NCI-H1930 (cell line): ENCODE measurements at regions not wholly inside any gene's neighbourhood (a gene's known extent, or its start where the extent isn't known, plus 50 kb on each side); places are given as distances from the start of the nearest gene placed in this dataset.

Experiments
- DNase-seq, 2 experiments: peaks; one replicate each; lab custom pipeline; 2025; lab: John Stamatoyannopoulos, UW

DNA sequence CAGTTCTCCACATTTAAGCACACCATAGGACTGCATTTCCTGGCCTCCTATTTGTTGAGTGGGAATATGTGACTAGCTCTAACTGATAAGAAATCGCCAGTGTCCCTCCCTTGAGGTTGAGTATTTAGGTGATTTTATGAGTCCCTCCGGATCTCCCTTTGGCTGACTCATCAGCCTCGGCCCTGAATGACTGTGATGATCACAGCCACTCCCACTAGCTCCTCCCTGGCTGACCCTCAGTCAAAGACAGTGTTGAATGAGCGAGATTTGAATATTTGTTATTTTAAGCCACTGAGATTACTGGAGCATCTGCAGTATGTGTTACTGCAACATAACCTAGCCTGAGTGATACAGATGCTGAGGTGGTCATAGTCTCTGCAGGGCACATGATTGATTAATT lies 515.3 kb downstream of the EPHB1 start:
- DNase-seq: no peak

DNA sequence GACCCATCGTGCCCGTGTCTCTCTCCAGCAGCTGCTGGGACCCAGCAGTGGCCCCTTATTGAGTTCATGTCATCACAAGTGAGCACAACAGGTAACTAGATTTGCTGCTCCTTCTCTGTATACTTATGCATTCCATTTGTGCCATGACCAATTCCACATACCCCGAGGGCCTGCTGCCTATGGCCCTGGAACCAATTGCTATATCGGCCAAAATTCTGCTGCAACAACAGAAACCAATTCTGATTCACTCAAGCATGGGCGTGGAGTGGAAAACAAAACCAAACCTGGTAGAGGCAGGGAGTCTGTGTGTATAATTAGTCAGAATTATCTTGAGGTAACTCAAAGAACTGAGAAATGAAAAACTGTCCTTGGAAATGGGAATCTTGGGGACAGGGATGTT lies 516.6 kb downstream of the EPHB1 start:
- DNase-seq: no peak

DNA sequence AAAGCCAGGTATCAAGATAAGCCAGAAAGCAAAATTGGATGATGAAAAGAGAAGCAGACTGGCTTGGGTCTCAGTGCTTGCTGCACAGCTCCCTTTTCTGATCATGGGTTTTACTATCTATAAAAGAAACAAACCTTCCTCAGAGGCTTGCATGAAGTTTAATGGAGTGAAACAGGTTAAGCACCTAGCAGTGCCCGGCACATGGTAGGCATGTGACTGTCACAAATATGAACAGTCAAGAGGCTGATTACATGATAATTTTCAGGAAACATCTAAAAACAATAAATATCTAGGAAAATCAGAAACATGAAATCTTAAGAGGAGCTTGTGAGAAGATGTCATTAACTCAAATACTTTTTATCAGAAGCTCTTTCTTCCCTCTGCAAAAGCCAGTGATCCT lies 519.2 kb downstream of the EPHB1 start:
- no peak for DNase-seq

DNA sequence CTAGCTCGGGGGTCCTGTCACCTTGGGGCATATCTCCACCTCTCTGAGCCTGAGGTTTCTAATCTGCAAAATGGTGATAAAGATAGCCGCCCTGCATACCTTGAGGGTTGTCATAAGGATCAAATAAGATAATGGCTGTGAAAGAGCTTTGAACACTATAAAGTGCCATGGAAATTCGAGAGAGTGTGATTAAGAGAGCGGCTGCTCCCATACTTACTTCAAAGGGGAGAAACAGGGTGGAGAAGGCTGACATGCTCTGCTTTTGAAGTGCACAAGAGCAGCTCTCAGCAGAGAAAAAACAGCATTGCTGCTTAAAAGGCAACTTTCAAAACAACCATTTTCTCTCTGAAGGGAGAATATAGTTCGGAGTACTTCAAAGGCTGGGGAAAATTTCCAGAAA lies 529.2 kb downstream of the EPHB1 start:
- no peak for DNase-seq

DNA sequence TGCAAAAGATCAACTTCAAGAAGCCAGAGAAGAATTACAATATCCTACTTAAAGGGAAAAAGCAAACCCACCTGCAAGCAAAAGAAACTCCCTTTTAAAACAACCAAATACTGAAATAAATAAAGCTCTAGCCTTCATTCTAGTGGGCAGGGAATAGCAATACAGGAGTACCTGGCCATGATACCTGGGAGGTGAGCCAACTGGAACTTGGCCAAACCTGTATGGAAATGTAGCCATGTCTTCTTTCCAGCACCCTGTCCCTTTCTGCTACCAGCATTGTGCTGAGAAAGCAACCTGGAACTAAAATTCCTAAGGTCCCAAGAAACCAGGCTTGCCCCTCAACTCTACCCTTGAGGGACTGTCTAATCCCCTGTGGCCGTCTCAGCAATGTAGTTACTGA lies 530.0 kb downstream of the EPHB1 start:
- no peak for DNase-seq

DNA sequence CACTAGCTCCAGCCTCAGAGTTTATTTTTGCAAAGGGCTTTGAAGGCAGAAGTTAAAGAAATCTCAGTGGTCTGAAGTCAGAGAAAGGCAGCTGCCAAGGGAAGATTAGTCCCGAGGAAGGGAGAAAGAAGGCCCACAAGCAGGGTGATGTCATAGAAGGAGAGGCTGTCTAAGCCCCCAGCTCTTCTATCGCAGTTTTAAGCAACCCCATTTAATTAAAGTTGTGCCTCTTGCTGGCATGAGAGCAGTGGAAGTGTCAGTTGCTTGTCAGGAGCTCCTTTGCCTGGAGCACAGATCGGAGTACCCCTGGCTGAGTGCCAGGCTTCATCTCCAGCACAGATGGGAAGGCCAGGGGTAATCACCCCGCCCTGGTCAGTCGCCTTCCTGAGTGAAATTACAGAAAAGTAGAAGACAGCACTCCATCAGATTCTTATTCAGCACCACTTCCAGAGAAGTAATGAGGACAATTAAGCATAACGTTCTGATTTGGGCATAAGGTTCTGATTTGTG lies 530.7 kb downstream of the EPHB1 start:
- DNase-seq: no peak

DNA sequence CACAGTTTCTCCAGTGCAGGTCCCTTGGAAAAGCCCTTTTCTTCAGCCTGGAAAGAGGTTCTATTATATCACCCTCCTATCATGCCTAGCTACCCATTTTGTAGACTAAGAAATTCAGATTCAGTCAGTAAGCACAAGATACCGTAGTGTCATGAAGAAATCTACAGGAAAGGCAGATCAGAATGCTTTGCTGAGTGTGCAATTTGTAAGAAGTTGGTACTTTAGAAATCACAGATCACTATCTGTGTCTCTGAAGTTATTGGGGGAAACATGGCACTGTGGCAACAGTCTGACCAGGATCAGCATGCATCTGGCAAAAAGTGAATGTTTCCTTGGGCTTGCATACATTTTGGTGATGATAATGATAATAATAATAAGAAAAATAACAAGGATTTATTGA lies 531.8 kb downstream of the EPHB1 start:
- no peak for DNase-seq

DNA sequence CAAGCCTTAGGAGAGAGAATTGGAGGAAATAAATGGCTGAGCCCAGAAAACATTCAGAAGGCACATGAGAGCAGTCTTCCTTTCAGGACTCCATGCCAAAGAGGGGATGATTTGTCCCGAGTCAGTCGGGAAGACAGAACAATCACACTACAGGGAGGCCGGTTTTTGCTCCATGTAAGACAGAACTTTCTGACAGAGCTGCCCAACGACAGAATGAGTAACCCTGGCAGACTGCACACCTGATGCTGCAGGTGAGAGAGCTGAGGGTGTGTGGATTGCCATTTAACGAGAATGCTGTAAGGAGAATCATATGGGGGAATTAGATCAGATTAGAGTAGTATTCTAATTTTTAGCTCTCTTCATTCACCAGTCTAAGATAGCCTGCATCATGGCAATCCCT lies 533.0 kb downstream of the EPHB1 start:
- DNase-seq: no peak

DNA sequence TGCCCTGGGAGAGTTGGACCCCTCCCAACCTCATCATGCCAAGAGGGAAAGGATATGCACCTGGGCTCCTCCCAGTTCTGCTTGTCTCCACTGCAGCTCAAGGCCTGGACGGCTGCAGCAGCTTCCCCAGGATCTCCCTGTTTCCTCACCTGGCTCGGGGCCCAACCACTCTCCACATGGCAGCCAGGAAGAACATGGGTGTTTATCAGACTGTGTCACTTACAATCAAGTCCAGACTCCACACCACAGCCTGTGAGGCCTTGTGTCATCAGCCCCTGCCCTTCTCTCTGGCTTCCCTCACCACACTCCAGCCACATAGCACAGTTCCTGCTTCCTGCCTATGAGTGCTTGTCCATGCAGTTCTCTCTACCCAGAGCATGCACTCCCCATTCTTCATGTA lies 534.4 kb downstream of the EPHB1 start:
- DNase-seq: no peak

DNA sequence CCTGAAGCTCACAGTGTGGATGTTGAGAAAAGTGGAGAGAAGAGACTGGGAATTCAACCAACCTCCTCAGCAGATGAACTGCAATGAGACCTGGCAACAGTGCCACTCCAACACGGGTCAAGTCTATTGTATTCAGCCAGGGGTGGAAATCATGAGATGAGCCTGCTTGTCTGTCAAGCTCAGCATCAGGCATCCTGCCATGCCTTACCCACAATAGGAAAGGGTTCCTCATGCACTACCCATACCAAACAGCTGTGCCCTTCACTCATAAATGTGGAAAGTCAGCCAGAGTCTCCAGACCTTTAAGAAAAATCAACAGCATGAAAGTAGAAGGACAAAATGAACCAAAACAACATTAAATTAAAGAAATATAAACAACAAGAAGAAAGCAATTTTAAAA lies 542.1 kb downstream of the EPHB1 start:
- DNase-seq: no peak

DNA sequence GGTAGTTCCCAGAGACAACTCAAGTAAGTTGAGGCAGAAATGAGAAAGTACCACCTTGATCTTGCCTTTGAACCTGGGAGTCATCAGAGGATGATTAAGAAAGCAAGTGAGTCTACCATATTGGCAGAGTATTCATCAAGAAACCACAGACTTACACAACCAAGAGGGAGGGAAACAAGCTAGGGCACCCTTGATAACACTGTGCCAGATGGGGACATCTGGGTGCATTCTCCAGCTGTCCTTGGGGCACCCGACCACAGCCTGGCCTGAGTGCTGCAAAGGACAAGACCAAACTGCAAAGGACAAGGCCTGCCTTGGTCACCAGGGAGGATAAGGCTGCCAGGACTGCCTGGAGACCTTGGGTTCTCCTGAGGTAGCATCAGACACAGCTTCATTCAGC lies 553.6 kb downstream of the EPHB1 start:
- no peak for DNase-seq

DNA sequence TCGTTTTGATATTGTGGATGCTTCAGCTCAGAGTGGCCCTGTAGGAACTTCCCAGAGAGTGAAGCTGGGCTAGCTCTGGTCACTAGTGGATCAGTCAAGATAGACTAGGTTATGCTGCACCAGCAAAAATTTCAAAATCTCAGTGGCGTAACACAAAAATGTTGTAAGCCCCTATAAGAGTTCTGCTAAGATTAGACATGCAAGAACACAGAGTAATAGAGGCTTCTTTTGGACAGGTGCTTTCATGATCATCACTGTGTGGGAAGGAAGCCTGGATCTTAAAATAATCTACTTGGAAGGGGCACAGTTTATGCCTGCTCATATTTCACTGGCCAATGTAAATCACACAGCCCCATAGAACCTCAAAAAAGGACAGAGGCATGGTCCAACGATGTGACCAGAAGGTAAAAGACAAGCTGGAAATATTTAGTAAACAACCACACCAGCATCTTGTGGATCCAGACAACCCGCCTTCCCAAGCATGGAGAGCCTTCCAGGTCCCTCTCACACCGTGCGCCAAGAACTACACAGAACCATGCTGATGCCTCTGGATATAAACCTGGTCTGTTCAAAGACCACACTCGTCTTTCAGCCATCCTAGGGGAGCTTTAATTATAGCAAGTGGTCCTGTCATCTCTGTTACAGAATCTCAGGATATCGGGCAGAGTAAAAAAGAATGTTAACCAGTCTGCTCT lies 554.3 kb downstream of the EPHB1 start:
- no peak for DNase-seq

DNA sequence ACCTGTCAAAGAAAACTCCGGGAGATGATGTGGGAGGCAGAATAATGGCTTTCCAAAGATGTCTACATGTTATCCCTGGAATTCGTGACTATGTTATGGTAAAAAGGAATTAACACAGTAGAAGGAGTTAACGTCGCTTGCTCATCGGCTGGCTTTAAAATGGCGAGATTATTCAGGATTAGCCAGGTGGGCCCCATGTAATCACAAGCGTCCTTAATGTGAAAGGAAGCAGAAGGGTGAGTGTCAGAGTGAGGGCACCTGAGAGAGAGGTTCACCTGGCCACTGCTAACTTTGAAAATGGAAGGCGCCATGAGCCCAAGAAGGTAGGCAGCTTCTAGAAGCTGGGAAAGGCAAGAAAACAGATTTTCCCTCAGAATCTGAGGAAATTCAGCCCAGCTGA lies 557.2 kb downstream of the EPHB1 start:
- DNase-seq: no peak

DNA sequence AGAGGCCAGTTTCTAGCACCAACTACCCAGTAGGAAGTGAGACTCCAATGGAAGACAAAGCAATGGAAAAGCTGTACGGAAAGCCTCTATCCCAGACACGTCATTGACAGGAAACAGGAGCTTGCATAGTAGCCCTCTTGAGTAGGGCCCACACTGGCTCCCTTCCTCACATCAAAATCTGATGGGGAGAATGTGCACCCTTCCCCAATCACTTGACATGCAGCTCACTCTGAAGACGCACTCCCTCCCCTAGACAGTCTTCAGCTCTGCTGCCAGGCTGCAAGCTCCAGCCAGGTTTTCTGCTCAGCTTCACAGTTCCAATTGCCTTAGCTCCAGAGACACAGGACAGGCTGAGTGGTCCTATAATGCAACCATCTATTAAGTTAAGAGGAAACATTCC lies 567.8 kb downstream of the EPHB1 start:
- no peak for DNase-seq

DNA sequence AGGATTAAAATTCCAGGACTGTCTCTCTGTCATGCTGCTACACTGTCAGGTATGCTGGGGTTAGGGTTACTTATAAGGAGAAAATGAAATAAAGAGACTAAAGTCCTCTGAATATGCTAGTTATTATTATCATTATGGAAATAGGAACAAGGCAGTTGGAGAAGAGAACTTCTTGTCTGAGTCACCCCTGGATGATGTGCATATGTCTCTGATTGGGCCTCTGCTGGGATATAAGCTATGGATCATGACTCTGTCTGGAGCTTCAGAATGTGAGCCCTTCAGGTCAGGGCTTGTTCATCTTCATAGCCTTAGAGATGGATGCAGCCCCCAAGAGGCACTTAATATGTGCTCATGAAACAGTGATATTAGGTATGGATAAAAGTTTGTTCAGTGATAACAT lies 569.6 kb downstream of the EPHB1 start:
- no peak for DNase-seq

DNA sequence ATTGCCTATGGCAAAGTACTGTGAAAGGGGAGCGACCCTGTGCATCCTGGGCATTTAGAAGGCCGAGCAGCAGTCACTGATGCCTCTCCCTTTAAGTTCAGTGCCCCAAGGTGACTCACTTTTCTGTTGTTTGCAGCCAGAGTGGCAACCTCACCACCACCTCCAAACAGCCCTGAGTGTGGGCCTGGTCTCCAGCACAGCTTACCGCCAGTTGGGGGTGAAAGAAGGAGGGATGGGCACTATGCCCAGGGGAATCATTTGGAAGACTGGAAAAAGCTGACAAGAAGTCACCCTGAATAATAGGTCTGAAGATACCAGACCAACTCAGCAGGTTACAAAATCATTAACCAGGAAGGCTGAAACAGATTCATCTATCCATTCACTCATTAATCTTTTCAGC lies 571.8 kb downstream of the EPHB1 start:
- DNase-seq: no peak

DNA sequence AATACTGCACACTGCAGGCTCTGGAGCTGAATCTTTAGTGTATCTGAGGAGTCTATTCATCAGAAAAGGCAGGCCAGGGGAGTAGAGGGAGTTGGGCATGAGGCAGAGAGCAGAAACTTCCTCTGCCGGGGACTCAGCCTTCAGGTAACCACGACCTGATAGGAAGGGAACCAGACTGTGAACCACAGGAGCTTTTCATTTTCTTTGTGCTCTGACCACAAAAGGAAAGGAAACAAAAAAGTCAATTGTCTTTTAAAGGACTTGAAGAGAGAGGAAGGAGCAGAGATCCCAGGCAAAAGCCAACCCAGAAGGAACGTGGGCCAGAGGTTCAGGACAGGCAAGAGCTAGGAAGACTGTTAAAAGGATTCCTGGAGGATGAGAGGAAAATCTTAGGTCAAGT lies 573.3 kb downstream of the EPHB1 start:
- no peak for DNase-seq

DNA sequence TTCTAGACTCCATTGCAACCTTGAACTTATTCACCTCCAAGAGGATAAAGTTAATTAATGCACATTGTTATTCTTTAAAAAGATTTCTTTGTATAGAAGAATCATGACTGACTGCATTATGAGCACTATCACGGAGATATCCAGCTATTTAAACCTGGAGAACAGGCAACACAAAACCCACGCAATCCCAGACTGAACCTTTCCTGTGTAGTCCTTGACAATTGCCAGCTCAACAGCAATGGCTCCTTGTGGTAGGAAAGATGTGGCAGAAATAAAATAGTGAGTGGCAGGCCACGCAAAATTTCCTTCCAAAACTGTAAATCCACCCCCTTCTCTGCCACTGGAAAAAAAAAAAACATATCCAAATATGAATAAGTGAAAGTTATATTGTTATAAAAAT lies 573.7 kb downstream of the EPHB1 start:
- DNase-seq: no peak

DNA sequence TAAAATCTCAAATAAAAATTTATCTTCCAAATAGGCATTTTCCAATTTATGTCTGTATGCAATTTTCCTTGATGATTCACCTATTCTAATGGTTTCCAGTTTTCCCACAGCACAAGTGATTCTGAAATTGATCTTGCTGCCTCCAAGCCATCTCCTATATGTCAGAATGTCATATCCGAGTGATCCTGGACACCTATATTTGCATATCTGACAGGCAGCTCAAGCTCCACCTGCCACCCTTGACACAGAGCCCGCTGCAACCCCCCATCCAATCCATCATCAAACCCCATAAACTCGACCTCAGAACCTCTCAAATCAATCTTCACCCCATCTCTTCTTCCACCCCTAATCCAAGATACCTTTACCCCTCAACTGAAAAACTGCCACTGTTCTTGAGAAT lies 579.5 kb downstream of the EPHB1 start:
- DNase-seq: no peak

DNA sequence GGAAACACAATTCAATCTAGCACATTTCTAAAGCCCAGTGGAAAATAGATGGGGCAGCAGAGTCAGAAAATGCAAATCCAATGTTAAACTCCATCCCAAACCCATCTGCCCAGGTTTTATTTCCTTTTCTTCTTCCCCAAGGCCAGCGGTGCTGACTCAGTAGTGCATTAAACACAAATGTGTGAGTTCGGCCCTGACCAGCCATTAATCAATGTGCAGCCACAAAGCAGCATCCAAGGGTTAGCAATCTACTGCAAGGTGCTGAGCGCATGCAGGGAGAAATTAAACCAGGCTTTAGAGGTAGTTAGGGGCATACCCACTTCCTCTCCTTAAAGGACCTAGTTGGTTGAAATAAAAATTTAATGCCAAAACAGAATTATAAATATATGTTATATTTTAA lies 583.3 kb upstream of the PPP2R3A start:
- no peak for DNase-seq

DNA sequence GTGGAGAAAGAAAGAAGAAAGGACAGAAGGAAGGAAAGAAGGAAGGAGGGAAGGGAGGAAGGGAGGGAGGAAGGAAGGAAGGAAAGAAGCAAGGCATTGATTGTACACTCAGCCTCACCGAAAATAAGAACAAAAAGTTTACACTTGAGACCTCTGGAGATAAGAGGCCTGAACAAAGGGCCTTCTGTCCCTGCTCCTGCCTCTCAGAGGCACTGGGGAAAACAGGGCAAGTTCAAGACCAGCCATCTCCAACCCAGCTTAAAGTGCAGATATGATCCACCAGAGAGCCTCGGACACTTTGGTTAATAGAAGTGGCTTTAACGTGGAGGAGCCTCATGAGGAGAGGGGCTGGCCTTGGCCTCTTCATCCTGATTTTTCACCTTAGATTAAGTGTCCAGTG lies 582.9 kb upstream of the PPP2R3A start:
- DNase-seq: no peak

DNA sequence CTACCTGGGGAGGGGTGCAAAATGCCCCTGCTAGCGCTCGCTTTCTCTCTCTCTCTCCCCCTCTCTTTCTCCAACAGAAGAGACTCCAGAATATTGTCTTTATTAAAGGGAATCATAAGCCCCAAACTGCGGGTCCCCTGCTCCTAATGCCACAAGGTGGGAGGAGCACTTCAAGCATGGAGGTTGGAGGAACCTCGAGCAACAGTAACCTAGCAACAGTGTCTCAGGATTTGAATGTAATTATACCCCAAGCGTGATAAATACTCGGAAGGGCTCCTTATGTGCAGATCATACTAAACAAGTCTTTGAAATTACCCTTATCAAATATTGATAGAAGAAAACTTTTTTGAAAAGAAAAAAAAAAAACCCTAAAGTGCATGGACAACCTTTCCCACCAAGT lies 582.2 kb upstream of the PPP2R3A start:
- DNase-seq: no peak

DNA sequence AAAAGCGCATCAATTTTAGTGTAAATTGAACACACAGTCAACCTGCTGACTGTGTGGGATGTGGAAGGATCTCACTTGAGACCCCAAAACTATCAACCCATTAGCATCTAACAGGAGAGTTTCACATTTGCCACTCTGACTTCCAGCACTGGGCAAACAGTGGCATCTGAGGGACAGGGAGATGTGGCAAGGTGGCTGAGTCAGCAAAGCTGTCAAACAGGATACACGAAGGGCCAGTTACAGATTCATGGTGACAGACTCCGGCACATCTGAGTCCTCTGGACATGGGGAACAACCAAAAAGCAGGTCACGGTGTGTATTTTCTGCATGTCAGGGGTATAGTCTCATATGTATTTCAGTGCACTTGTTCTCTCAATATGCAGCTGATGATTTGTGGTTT lies 573.4 kb upstream of the PPP2R3A start:
- DNase-seq: no peak

DNA sequence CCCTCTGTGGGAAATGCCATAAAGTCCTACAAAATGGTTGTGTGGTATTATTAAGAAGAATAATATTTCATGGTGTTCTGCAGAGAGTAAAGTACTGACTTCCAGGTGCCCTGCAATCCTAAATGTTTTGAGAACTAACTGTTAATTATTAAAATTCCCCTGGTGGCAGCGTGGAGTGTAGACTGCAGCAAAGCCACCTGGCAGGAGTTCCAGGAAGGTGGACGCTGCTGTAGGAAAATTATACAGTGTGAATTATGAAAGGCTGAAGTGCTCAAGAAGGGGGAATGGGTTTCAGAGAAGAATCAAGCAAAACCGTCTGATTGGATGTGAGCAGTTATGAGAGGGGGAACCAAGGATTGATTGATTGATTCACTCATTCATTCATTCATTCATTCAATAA lies 572.4 kb upstream of the PPP2R3A start:
- no peak for DNase-seq
